ENCODE measurements at regions not wholly inside any gene's neighbourhood (a gene's known extent, or its start where the extent isn't known, plus 50 kb on each side); places are given as distances from the start of the nearest gene placed in this dataset.
A peak's percentile ranks its signal among the peaks of the same experiment; 100 is the strongest.
"Not testable (repeated sequence)": the region's sequence is repeated elsewhere in the genome, so short reads cannot be mapped to it uniquely, and the experiment has no call there.

- peak; percentile 13 for DNase-seq (ENCODE audit: low read depth)
- no peak overlapping the region for H3K4me3 ChIP-seq (ENCODE audit: low read depth, low read length)
- no peak for TF ChIP-seq CTCF (IDR thresholded peaks at IDR 0.05; ENCODE audit: insufficient read depth, low read depth, low read length, missing control alignments)
Measured at GRCh38 chr5:74491586-74491985, 148.9 kb downstream of the ENC1 start.

- no peak for TF ChIP-seq CTCF (IDR thresholded peaks at IDR 0.05; ENCODE audit: insufficient read depth, low read depth, low read length, missing control alignments)
- H3K4me3 ChIP-seq (ENCODE audit: low read depth, low read length), result no peak overlapping the region
- peak; percentile 91 for DNase-seq (ENCODE audit: low read depth)
Measured at GRCh38 chr5:74490814-74491213, 149.7 kb downstream of the ENC1 start.

- DNase-seq (ENCODE audit: low read depth), result no peak
- no peak overlapping the region for H3K4me3 ChIP-seq (ENCODE audit: low read depth, low read length)
- TF ChIP-seq CTCF (IDR thresholded peaks at IDR 0.05; ENCODE audit: insufficient read depth, low read depth, low read length, missing control alignments), result no peak
Measured at GRCh38 chr5:74482990-74483389, 157.5 kb downstream of the ENC1 start.

GRCh38 chr5:74482523-74482922, 158.0 kb downstream of the ENC1 start:
- H3K4me3 ChIP-seq (ENCODE audit: low read depth, low read length), result no peak overlapping the region
- no peak for DNase-seq (ENCODE audit: low read depth)
- no peak for TF ChIP-seq CTCF (IDR thresholded peaks at IDR 0.05; ENCODE audit: insufficient read depth, low read depth, low read length, missing control alignments)

- not testable (repeated sequence) for H3K4me3 ChIP-seq (ENCODE audit: low read depth, low read length)
- peak; percentile 77 for DNase-seq (ENCODE audit: low read depth)
Measured at GRCh38 chr5:74481357-74481756, 159.2 kb downstream of the ENC1 start.

- no peak overlapping the region for H3K4me3 ChIP-seq (ENCODE audit: low read depth, low read length)
- TF ChIP-seq CTCF (IDR thresholded peaks at IDR 0.05; ENCODE audit: insufficient read depth, low read depth, low read length, missing control alignments), result no peak
- DNase-seq (ENCODE audit: low read depth), result no peak
Measured at GRCh38 chr5:74480201-74480600, 160.3 kb downstream of the ENC1 start.

GRCh38 chr5:74478328-74478727, 162.2 kb downstream of the ENC1 start:
- DNase-seq (ENCODE audit: low read depth), result no peak
- no peak overlapping the region for H3K4me3 ChIP-seq (ENCODE audit: low read depth, low read length)
- TF ChIP-seq CTCF (IDR thresholded peaks at IDR 0.05; ENCODE audit: insufficient read depth, low read depth, low read length, missing control alignments), result no peak

GRCh38 chr5:74477761-74478160, 162.8 kb downstream of the ENC1 start:
- DNase-seq (ENCODE audit: low read depth), result no peak
- TF ChIP-seq CTCF (IDR thresholded peaks at IDR 0.05; ENCODE audit: insufficient read depth, low read depth, low read length, missing control alignments), result no peak
- H3K4me3 ChIP-seq (ENCODE audit: low read depth, low read length), result no peak overlapping the region
